ENCODE measurements at regions not wholly inside any gene's neighbourhood (a gene's known extent, or its start where the extent isn't known, plus 50 kb on each side); places are given as distances from the start of the nearest gene placed in this dataset.

DNA sequence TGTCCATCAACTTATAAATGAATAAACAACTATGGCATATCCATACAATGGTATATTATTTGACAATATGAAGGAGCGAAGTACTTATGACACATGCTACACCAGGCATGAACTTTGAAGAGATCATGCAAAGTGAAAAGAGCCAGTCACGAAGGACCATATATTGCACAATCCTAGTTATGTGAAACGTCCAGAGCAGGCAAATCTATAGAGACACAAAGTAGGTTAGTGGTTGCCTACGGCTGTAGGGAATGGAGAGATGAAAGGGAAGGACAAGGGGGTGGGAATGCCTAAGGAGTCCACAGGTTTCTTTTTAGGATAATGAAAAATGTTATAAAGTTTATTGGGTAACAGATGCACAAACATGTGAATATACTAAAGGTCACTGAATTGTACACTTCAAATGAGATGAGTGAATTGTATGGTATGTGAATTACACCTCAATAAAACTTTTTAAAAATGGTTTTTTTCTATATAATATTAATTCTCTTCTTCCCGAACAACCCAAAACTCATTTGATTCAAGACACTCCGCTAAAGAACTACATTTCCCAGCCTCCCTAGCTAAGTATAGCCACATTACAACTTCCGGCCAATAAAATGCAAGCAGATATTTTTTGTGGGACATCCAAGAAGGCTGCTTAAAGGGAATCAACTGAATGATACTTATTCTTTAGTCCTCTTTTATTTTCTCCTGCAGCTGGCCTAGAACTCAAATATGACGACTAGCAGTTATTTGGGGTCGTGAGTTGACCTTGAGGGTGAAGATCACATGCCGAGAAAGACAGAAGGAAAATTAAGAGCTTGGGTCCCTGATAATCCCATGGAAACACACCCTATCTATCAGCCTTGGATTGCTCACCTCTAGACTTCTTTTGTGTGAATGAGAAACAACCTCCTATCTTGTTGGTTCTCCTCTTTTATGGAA lies 187.2 kb downstream of the TTC8 start (continued):
- TF ChIP-seq CREB1 (CRISPR knock-in tag; IDR thresholded peaks at IDR 0.05; ENCODE audit: low read depth) (peak; percentile 56; the same call in 1 of the 2 replicates), EZH2phosphoT487 (IDR thresholded peaks at IDR 0.05; ENCODE audit: unreplicated experiment) (no peak), ZNF114 (CRISPR knock-in tag; IDR thresholded peaks at IDR 0.05) (no peak)
- TF ChIP-seq, protein P1, sequence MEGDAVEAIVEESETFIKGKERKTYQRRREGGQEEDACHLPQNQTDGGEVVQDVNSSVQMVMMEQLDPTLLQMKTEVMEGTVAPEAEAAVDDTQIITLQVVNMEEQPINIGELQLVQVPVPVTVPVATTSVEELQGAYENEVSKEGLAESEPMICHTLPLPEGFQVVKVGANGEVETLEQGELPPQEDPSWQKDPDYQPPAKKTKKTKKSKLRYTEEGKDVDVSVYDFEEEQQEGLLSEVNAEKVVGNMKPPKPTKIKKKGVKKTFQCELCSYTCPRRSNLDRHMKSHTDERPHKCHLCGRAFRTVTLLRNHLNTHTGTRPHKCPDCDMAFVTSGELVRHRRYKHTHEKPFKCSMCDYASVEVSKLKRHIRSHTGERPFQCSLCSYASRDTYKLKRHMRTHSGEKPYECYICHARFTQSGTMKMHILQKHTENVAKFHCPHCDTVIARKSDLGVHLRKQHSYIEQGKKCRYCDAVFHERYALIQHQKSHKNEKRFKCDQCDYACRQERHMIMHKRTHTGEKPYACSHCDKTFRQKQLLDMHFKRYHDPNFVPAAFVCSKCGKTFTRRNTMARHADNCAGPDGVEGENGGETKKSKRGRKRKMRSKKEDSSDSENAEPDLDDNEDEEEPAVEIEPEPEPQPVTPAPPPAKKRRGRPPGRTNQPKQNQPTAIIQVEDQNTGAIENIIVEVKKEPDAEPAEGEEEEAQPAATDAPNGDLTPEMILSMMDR (conservative IDR thresholded peaks at IDR 0.05; ENCODE audit: low read depth in 2 of 2), result no peak
- TF ChIP-seq, protein P2, sequence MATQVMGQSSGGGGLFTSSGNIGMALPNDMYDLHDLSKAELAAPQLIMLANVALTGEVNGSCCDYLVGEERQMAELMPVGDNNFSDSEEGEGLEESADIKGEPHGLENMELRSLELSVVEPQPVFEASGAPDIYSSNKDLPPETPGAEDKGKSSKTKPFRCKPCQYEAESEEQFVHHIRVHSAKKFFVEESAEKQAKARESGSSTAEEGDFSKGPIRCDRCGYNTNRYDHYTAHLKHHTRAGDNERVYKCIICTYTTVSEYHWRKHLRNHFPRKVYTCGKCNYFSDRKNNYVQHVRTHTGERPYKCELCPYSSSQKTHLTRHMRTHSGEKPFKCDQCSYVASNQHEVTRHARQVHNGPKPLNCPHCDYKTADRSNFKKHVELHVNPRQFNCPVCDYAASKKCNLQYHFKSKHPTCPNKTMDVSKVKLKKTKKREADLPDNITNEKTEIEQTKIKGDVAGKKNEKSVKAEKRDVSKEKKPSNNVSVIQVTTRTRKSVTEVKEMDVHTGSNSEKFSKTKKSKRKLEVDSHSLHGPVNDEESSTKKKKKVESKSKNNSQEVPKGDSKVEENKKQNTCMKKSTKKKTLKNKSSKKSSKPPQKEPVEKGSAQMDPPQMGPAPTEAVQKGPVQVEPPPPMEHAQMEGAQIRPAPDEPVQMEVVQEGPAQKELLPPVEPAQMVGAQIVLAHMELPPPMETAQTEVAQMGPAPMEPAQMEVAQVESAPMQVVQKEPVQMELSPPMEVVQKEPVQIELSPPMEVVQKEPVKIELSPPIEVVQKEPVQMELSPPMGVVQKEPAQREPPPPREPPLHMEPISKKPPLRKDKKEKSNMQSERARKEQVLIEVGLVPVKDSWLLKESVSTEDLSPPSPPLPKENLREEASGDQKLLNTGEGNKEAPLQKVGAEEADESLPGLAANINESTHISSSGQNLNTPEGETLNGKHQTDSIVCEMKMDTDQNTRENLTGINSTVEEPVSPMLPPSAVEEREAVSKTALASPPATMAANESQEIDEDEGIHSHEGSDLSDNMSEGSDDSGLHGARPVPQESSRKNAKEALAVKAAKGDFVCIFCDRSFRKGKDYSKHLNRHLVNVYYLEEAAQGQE (IDR thresholded peaks at IDR 0.05; ENCODE audit: unreplicated experiment), result no peak

DNA sequence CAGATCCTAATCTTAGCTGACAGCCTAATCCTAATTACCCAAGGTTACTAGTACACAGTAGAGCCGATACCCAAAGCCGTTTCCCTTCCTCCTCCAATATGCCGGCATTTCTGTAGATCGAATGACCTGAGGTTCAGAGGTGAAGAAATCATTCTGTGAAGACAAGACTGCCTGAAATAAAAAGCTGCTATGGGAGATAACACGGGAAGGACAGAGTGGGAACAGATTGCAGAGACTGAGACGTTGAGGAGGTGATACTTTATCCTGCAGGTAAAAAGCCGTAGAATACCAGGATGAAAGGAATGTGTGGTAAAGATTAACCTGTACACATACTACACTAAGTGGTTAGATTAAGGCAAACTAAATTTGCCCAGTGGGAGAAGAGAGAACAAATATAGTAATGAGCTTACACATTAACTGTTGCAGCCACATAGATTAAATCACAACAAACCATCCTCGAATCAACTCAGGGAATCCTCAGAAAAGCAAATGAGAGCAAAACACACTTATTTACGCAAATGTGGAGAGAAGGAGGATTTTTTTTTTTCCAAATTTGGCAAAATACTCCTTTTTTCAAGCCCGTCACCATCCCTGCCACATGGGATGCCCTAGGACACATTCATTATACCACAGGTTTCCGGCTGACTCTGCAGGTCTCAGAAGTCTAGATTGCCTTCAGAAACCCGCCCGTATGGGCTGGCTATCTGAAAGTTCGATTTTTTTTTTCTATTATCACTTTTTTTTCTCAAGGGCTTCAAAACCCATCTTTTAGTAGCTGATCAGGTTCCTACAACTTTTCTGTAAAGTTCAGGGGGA lies 188.0 kb downstream of the TTC8 start:
- Mint-ChIP-seq H3K4me3 (no peak overlapping the region), H3K4me1 (no peaks in the 10 kb centered on the region; the same call in 2 of the 3 replicates), H3K27me3 (ENCODE audit: insufficient read depth, low read depth, poor library complexity) (peaks cover 2% of the 10 kb centered on the region), H3K36me3 (ENCODE audit: low read depth) (peaks cover 2% of the 10 kb centered on the region; the same call in 1 of the 3 replicates), H3K27ac (no peak overlapping the region), H3K9me3 (peaks cover 5% of the 10 kb centered on the region; the same call in 2 of the 3 replicates)
- Histone ChIP-seq H3K9me2 (ENCODE audit: insufficient read depth) (no peaks in the 10 kb centered on the region), H3F3A (replicated peaks; ENCODE audit: low read depth) (no peaks in the 10 kb centered on the region), H3K4me2 (no peak overlapping the region), H3K36me3 (ENCODE audit: insufficient read depth) (peaks cover 3% of the 10 kb centered on the region; the same call in 1 of the 2 replicates), H3K4me3 (no peak overlapping the region), H3K79me2 (replicated peaks; ENCODE audit: insufficient read depth) (no peaks in the 10 kb centered on the region), H3K4me1 (ENCODE audit: insufficient read depth) (no peaks in the 10 kb centered on the region), H2AFZ (peak overlapping the region; percentile 45; the same call in 1 of the 2 replicates), H4K20me1 (replicated peaks; ENCODE audit: insufficient read depth) (no peaks in the 10 kb centered on the region), H3K27ac (ENCODE audit: low read depth) (no peak overlapping the region), H3K27me3 (ENCODE audit: insufficient read depth) (no peaks in the 10 kb centered on the region)
- DNase-seq (ENCODE audit: low spot score) (no peak), ATAC-seq (no peak)
- no peak for TF ChIP-seq EZH2phosphoT487 (IDR thresholded peaks at IDR 0.05; ENCODE audit: unreplicated experiment)
- no peak for TF ChIP-seq STAT1 (IDR thresholded peaks at IDR 0.05; ENCODE audit: unreplicated experiment)
- TF ChIP-seq, protein P2 (IDR thresholded peaks at IDR 0.05; ENCODE audit: unreplicated experiment), result no peak
- TF ChIP-seq, protein P3, sequence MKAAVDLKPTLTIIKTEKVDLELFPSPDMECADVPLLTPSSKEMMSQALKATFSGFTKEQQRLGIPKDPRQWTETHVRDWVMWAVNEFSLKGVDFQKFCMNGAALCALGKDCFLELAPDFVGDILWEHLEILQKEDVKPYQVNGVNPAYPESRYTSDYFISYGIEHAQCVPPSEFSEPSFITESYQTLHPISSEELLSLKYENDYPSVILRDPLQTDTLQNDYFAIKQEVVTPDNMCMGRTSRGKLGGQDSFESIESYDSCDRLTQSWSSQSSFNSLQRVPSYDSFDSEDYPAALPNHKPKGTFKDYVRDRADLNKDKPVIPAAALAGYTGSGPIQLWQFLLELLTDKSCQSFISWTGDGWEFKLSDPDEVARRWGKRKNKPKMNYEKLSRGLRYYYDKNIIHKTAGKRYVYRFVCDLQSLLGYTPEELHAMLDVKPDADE (IDR thresholded peaks at IDR 0.05), result no peak
- TF ChIP-seq ZNF114 (CRISPR knock-in tag; IDR thresholded peaks at IDR 0.05), result no peak
- TF ChIP-seq ZNF331 (CRISPR knock-in tag; IDR thresholded peaks at IDR 0.05; ENCODE audit: low read depth), result no peak
- no peak for TF ChIP-seq JUNB (IDR thresholded peaks at IDR 0.05; ENCODE audit: unreplicated experiment)

Data from GM23338 (cell line).